GM18870 (cell line): ENCODE measurements at regions not wholly inside any gene's neighbourhood (a gene's known extent, or its start where the extent isn't known, plus 50 kb on each side); places are given as distances from the start of the nearest gene placed in this dataset.
"Not testable (repeated sequence)": the region's sequence is repeated elsewhere in the genome, so short reads cannot be mapped to it uniquely, and the experiment has no call there.

Experiments
- ATAC-seq: cut with Tn5 transposase; IDR thresholded peaks from one replicate; pipeline ENCODE4 v1.9.1; 2021; ENCODE audit warnings: moderate library complexity; ENCODE audit not compliant: unreplicated experiment

DNA sequence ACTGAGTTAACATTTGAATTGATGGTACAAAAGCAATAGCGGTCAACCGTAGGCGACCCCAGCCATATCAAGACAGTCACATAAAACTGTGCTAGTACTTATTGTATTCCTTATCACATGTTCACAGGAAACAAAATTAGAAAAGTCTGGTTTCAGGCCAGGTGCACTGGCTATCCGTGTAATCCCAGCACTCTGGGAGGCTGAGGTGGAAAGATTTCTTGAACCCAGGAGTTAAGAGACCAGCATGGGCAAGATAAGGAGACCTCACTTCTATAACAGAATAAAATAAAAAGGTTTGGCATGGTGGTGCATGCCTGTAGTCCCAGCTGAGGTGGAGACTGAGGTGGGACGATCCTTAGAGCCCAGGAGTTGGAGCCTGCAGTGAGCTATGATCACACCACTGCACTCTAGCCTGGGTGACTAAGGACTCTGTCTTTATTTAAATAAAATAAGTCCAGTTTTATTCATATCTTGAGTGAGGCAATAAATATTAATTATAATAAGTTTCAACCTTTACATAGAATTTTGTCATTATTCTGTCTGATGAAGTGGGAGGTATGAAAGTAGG is 84.1 kb upstream of the RGPD4 start:
- ATAC-seq, result no peak

DNA sequence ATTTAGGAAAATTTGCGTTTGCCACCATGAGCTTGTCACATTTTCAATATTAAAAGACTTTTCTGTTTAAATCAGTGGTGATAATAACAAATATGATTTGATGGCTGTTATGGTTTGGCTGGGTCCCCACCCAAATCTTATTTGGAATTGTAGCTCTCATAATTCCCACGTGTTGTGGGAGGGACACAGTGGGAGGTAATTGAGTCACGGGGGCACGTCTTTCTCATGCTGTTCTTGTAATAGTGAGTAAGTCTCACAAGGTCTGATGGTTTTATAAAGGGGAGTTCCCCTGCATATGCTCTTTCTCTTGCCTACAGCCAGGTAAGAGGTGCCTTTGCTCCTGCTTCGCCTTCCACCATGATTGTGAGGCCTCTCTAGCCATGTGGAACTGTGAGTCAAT is 83.4 kb upstream of the RGPD4 start:
- no peak for ATAC-seq

DNA sequence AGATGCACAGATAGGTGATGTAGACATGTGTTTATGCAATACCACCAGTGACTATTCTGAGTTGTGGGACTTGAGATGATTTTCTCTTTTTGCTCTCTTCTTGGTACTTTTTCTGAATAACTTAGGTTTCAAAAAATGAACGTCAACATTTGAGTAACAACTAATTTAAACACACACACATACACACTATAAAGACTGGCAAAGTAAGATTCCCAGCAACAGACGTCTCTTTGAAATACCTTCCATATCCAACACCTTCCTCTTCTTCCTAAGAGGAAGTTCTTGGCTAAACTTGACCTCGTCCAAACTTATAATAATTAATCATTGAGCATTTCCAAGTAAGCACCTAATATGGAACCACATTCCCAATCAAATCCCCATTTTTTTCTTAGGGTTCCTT is 81.6 kb upstream of the RGPD4 start:
- no peak for ATAC-seq

DNA sequence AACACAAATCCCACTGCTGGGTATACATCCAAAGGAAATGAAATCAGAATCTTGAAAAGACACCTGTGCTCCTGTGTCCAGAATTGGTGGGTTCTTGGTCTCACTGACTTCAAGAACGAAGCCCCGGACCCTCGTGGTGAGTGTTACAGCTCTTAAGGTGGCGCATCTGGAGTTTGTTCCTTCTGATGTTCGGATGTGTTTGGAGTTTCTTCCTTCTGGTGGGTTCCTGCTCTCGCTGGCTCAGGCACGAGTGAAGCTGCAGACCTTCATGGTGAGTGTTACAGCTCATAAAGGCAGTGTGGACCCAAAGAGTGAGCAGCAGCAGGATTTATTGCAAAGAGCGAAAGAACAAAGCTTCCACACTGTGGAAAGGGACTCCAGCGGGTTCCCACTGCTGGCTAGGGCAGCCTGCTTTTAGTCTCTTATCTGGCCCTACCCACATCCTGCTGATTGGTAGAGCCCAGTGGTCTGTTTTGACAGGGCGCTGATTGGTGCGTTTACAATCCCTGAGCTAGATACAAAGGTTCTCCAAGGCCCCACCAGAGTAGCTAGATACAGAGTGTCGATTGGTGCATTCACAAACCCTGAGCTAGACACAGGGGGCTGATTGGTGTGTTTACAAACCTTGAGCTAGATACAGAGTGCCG is 80.0 kb upstream of the RGPD4 start:
- not testable (repeated sequence) for ATAC-seq

DNA sequence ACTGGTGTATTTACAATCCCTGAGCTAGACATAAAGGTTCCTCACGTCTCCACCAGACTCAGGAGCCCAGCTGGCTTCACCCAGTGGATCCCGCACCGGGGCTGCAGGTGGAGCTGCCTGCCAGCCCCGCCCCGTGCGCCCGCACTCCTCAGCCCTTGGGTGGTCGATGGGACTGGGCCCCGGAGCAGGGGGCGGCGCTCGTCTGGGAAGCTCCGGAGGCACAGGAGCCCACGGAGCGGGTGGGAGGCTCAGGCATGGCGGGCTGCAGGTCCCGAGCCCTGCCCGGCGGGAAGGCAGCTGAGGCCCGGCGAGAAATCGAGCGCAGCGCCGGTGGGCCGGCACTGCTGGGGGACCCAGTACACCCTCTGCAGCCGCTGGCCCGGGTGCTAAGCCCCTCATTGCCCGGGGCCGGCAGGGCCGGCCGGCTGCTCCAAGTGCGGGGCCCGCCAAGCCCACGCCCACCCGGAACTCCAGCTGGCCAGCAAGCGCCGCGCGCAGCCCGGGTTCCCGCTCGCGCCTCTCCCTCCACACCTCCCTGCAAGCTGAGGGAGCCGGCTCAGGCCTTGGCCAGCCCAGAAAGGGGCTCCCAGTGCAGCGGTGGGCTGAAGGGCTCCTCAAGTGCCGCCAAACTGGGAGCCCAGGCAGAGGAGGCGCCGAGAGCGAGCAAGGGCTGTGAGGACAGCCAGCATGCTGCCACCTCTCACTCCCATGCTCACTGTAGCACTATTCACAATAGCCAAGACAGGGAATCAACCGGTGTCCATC is 79.3 kb upstream of the RGPD4 start:
- not testable (repeated sequence) for ATAC-seq

DNA sequence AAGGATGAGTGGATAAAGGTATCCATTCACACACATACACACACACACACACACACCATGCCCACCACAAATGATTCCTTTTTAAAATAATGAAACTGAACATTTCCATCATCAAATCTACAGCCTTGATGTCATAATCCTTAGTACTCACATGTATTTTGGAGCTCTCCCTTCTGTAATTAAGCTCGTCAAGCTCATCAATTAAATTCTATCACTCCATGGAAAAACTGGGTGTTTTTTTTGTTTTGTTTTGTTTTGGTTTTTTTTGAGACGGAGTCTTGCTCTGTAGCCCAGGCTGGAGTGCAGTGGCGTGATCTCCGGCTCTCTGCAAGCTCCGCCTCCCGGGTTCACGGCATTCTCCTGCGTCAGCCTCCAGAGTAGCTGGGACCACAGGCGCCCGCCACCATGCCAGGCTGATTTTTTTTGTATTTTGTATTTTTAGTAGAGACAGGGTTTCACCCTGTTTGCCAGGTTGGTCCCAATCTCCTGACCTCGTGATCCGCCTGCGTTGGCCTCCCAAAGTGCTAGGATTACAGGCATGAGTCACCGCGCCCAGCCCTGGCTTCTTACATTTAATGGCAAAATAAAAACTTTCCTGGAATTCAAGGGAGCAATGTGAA is 78.6 kb upstream of the RGPD4 start:
- no peak for ATAC-seq

DNA sequence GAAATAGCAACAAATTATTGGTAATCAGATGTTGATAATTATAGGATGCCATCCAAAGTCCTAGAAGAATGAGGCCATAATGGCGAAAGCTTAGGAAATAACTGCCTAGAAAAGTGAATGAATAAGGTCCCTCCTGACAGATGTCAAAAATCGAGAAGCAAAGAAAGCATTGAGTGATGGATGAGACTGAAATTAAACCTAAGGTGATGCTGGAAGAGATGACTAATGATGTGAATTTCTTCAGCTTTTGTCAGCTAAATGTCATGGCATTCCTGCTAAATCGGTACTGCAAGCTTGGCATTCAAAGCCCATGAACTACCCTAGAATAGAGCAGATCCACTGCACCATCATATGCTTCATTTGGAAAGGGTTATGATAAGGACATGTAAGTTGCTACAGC is 74.8 kb upstream of the RGPD4 start:
- no peak for ATAC-seq

DNA sequence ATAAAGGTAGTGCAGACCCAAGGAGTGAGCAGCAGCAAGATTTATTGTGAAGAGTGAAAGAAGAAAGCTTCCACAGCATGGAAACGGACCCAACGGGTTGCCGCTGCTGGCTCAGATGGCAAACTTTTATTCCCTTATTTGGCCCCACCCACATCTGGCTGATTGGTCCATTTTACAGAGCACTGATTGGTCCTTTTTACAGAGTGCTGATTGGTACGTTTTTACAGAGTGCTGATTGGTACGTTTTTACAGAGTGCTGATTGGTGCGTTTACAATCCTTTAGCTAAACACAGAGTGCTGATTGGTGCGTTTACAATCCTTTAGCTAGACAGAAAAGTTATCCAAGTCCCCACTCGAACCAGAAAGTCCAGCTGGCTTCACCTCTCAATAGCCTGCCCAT is 72.9 kb upstream of the RGPD4 start:
- ATAC-seq, result not testable (repeated sequence)

DNA sequence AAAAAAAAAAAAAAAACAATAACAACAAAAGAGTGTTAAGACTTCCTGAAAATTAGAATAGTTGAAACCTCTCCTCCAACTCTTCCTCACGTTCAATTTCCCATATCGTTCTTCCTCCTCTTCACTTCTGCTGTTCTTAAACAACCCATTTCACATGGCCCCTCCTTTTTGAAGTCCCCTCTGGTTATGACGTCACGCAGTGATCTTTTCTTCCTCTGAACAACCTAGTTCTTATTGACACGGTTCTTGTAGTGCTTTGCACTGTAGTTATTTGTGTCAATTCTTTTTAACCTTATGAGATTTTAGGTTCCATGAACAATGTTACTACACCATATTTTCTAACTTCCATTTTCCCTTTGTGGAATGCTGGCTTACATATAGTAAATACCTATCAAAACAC is 69.5 kb upstream of the RGPD4 start:
- no peak for ATAC-seq

DNA sequence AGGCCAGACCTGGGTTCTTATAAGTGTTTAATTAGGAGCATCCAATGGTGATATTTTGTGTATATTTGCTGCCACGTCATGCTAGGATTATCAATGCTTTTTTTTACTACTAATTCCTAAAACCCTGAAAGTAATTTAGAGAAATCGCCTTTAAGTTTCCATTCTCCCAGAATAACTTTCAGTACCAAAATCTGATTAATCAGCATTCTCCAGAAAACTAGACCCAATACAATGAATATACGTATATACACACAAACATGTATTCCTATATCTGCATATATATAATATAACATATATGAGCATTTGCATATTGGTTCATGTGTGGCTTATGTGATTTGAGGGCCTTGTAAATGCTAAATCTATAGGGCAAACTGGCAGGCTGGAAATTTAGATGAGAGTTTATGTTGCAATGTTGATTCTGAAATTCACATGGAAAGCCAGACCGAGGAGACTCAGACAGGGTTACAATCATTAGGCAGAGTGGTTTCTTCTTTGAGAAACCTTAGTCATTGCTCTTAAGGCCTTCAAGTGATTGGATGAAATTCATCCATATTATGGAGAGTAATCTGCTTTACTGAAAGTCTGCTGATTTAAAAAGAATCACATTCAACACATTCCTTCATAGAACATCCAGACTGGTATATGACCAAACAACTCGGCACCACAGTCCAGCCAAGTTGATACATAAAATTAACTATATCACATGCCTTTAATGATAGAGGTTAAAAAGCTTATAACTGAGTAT is 65.9 kb upstream of the RGPD4 start:
- ATAC-seq, result no peak

DNA sequence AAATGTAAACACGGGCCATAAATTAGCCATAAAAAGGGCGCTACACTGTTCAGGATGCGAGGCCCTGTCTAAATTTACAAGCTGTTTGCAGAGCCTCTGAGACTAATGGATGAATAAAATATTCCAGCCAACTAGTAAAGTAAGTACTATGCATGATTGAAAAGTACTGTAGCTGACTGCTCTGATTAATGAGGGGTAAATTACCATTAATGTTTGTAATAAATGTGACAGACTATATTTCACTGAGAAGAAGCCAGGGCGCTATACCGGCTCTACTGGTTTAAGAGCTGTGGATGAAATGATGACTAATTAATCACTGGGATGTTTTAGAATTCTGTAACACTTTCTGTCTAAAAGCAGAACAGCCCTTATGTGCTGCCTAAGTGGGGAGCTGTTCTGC is 54.3 kb upstream of the RGPD4 start:
- ATAC-seq, result no peak

DNA sequence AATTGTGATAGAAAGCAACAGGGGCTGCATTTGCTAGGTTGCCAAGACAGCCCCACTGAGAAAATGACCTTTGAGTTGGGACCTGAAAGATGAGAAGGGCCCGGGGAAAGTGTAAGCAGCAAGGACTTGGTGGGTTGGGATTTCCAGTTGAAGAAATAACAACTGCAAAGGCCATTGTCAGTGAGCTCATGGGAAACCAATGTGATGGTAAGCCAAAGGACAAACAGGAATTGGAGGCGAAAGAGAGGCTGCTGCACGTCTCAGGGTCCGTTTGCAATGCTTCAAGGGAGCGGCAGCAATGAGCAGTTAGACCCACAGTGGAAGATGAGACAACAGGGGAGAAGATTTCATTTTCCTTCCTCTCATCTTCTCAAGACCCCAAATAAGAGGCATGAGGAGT is 51.5 kb upstream of the RGPD4 start:
- ATAC-seq, result no peak

DNA sequence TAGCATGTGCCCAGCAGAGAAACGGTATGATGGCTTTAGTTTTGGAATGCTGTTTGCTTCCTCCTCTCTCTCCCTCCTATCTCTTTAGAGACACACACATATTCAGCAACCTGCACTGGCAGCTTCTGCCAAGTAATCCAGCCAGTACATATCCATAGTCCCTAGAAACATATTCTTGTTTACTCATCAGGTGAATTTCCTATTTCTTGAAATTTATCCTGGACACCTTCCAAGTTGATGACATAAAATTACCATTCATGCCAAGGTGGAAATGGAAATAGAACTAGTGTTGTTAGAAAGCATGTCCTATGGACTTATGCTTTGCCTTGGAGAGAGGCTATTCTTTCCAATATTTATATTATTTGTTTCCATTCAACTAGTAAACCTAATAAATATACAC is 50.9 kb upstream of the RGPD4 start:
- ATAC-seq, result no peak

DNA sequence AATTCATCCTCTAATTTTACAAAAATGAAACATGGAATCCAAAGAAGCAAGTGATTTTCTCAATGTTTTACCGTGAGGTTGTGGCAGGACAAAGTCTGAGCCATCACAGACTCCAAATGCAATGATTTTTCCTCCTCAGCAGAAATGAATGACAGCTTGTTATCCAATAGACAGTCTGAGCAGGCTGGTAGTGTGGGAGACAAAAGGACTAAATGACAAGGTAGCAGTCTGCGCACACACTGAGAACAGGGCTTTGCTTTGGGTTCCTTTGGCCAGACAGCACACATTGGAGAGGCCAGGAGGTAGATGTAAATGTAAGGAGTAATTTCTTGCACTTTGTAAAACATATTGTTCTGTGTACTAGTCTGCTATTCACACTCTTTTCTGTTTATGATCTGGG is 50.3 kb upstream of the RGPD4 start:
- ATAC-seq, result no peak
